Fibroblast of the conjunctiva (primary cell): ENCODE measurements at regions not wholly inside any gene's neighbourhood (a gene's known extent, or its start where the extent isn't known, plus 50 kb on each side); places are given as distances from the start of the nearest gene placed in this dataset.

Experiments used
- DNase-seq: peaks from one replicate; pipeline ENCODE4 v3.0.0-alpha.2; 2010; ENCODE audit warnings: low read depth

DNA sequence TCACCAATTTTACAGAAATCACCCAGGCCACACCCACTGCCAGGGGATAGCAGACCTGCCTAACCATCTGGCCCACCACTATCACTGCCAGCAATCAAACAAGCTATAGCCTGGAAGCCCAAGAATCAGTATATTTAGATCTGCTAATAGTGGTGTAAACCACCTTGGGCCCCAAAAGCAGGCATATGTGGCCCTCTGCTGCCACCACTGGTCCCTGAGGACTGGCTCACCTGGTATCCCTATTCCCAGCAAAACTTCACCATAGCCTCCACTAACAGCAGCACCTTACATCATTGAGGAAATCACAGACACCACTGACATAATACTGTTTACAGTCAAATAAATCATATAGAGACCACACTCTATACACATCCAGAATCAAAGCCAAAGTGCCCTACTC lies 880.4 kb upstream of the MAN1A1 start:
- DNase-seq: no peak

DNA sequence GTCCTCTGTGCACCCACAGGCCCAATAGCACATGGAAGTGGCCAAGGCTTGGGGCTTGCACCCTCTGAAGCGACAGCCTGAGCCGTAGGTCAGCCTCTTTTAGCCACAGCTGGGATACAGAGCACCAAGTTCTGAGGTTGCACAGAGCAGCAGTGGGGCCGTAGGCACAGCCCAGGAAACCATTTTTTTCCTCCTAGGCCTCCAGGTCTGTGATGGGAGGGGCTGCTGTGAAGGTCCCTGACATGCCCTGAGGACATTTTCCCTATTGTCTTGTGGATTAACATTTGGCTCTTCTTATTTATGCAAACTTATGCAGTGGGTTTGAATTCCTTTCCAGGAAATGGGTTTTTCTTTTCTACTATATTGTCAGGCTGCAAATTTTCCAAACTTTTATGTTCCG lies 878.7 kb upstream of the MAN1A1 start:
- DNase-seq: no peak

DNA sequence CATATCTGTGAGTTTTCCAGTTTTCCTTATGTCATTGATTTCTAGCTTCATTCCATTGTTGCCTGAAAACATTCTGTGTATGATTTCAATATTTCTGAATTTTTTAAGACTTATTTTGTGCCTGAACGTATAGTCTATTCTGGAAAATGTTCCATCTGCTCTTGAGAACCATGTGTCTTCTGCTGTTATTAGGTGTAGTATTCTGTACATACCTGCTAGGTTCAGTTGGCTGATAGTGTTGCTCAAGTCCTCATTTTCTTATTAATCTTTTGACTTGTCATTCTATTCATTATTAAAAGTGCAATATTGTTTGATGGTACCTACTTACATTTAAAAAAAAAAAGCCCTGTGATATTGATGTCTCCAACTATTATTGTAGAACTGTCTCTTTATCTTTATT lies 869.8 kb upstream of the MAN1A1 start:
- DNase-seq: no peak

DNA sequence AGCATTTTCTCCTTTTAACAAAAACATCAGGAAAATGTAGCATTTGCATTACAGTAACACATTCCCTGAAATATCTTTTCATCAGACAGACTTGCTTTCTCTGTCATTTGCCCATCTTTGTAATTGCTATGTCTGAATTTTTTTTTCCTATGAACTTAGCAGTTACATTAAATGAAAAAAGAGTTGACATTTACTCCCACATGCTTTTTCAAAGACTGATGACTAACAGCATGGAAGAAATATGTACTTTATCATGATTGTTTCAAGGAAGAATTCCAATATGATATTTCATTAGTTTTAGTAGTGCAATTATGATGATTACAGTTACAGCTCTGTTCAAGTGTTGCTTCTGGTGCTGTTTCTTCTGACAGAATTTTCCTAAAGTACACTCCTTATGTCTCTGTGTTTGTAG lies 864.5 kb upstream of the MAN1A1 start:
- no peak for DNase-seq

DNA sequence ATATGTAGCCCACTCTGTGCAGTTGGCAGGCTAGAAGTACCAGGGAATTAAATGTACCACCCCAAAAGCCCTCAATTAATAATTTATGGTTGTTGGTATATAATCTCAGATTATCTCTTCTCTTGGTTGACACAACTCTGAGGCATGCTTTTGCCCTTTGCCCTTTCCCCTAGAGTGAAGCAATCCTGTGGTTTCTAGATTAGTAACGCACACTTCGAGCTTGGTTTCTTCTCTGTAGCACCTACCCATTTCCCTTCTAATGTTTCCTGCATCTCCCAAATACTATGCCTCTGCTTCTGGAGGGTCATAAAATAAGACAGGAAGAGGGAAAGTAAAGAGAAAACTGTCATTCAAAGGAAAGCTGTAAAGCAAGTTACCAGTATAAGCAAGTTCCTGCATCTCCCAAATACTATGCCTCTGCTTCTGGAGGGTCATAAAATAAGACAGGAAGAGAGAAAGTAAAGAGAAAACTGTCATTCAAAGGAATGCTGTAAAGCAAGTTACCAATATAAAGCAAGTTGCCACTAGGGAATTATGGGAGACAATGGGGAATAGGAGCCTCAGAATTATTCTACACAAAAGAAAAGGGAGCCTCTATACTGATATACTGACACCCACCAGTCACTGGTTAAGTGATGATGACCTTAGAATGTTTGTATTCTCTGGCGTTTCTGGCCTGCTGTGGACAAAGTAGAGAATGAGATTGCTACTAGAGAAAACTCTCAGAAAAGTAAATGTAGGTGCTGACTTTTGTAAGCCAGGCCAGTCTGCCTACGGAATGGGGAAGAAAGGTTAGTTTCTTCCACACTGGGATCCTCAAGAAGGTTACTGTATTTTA lies 862.6 kb upstream of the MAN1A1 start:
- no peak for DNase-seq

DNA sequence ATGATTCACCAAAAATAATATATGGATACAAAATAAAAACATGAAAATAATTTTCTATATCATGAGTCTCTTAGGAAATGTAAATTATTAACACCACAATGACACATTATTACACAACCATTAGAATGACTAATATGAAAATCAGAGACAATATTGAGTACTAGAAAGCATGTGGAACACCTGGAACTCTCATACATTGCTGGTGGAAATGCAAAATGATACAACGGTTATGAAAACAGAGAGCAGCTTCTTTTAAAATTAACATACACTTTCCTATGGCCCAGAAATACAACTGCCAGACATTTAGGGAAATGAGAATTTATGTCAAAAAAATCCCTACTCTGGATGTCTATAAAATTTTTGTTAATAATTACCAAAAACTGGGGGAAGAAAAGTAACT lies 853.3 kb upstream of the MAN1A1 start:
- DNase-seq: no peak

DNA sequence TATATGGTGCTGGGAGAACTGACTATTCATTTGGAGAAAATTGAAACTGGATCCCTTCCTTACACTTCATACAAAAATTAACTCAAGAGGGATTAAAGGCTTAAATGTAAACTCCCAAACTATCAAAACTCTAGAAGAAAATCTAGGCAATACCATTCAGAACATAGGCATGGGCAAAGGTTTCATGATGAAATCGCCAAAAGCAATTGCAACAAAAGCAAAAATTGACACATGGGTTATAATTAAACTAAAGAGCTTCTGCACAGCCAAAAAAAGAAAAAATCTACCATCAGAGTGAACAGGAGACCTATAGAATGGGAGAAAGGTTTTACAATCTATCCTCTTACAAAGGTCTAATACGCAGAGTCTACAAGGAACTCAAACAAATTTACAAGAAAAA lies 851.3 kb upstream of the MAN1A1 start:
- DNase-seq: no peak

DNA sequence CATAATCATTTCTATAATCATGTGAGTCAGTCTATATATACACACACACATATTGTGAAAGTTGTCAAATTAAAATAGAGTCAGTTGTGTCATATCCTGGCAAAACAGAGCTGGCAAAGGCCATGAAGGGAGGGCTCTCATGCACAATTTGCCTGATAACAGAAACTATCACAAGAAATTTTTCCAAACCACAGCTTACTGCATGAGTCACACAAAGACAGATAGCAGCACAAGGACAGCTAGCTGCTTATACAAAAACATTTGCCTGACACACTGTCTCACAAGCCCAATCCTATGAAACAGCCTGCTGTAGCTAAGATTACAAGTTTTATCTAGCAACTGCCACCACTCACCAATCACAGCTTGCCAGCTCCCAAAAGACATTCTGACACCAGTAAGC lies 848.5 kb upstream of the MAN1A1 start:
- no peak for DNase-seq

DNA sequence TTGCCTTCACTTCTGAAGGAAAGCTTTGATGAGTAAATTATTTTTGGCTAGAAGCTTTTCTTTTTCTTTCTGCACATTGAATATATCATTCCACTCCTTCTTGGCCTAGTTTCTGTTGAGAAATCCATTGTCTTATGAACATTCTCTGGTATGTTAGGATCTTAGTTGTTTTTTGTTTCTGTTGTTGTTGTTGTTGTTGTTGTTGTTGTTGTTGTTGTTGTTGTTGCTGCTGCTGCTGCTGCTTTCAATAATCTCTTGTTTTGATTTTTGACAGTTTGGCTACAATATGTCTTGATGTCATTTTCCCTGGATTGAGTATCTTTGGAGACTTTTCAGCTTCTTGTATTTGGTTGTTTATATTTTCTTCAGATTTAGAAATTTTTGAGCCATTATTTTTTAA lies 836.5 kb upstream of the MAN1A1 start:
- DNase-seq: no peak

DNA sequence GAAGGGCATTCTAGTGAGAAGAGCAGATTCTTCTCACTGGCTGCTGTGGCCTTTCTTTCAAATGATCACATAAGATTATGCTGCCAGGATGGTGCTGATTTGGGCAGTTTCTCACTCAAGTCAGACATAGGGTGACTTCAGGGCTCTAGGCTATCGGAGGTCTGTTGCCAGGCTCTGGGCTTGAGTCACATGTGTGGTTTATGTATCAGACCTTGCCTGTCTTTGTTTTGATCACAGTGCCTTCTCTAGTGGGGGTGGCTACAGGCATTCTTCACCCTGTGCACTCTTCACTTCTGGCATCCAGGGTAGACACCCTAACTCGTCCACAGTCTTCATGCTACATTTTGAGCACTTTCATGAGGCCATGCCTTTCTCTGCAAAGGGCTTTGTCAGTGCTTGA lies 823.7 kb upstream of the MAN1A1 start:
- no peak for DNase-seq

DNA sequence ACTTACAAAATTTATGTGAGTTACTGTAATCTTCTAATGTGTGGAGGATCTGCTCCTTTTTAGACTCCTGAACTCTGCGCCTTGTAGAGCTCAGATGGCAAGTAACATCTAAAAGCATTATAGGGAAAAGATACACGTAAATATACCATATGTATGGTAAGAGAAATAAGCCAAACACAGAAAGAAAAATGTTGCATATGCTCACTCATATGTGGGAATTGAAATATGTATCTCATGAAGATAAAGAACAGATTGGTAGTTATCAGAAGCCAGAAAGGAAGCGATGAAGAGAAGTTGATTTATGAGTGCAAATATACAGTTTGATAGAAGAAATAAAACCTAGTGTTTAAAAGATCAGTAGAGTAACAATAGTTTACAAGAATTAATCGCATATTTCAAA lies 815.0 kb upstream of the MAN1A1 start:
- DNase-seq: no peak

DNA sequence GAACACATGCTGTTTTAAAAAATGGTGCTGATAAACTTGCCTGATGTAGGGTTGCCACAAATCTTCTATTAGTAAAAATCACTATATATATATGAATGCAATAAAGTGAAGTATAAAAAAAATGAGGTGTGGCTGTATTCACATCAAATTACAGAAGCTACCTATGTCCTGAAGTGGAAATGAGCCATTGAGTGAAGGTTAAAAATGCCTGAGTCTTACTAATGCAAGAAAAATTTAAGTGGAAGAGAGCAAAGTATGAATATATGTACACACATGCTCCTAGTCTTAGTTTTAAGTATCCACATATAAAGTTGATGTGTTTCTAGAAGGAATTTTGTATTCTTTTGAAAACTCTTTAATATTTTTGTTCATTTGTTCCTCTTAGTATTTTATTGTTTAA lies 808.3 kb upstream of the MAN1A1 start:
- no peak for DNase-seq

DNA sequence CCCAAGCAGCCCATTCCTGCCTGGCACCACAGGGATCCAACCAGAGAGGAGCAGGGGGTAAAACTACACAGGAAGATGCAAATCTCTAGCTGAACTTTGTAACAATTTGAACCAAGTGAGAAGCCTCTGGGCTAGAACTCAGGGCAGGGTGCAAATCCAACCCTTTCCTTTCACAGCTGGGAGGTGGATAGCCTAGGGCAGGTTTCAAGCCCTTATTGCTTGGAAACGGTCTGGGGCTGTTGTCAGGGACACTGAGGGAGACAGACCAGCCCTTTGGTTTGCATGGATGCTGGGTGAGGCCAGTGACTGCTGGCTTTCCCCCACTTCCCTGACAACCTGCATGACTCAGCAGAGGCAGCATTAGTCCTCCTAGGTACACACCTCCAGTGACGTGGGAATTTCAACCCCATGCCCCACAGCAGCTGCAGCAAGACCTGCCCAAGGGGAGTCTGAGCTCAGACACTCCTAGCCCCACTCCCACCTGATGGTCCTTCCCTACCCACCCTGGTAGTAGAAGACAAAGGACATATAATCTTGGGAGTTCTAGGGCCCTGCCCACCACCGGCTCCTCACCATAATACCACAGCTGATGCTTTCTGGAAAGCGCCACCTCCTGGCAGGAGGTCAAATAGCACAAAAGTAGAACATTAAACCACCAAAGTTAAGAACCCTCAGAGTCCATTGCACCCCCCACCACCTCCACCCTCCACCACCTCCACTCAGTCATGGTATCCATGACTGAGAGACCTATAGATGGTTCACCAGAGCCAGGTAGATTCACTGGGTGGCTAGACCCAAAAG lies 797.7 kb upstream of the MAN1A1 start:
- no peak for DNase-seq

DNA sequence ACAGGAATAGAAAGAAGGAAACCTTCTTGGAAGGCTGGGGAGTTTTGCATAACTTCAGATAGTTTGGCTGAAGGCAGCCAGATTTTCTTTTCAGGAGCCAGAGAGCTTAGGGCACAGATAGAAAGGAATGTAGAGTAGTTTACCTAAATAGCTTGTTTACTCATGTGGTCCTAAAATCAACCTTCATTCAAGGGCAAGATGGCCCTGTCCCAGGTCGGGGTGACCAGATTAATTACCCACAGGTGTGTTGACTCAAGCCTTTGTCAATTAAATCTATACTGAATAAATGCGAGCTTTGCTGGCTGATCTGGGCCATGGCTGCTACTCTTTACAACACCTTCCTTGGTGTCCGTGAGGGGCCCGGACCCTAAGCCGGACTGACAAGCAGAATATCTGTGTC lies 792.0 kb upstream of the MAN1A1 start:
- no peak for DNase-seq

DNA sequence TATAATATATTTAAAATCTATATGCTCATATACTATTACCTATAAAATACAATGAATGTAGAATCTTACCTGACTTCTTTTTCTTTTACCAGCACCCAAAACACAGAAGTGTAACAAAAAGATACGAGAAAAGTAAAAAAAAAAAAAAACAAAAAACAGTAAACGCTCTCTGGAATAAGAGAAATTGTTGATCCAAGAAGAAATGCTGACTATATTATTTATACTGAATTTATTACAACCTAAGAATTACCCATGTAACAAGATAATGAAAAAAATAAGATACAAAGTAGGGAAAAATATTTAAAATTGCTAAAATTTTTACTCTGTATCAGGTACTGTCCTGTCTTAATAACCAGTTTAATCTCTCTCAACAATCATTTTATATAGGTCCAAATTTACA lies 787.9 kb upstream of the MAN1A1 start:
- no peak for DNase-seq

DNA sequence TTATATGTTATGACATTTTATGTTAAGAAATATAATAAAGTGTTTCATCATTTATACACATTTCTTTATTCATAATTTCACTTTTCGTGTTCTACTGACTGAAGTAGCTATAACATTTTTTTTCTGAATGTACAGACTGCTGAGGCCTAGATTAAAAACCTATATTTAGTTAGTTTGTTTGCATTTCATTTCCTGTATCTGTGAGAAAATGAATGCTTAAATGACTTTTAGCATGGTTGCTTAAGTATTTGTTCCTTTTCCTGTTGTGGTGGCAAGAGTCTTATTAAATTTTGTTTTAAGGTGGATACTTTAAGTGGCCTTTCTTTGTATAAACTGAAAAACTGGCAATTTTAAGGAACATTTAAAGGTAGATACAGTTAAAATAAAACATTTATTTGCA lies 779.7 kb upstream of the MAN1A1 start:
- no peak for DNase-seq

DNA sequence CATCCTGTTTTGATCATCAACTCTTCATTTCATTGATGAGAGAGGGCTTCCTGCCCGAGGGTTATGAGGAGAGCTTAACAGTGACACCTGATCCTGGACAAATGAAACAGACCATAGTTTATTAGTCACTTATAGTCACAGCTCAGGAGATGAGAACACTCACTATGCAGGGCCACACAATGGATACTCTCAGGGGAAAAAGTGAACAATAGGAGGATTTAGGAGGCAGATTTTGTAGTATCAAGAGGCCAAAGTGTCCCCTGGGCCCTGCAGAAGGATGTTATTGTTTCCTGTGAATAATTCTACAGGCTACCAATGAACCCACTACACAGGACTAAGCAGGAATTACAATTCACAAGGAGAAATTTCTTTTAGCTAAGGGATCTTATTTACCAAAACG lies 772.8 kb upstream of the MAN1A1 start:
- DNase-seq: no peak

DNA sequence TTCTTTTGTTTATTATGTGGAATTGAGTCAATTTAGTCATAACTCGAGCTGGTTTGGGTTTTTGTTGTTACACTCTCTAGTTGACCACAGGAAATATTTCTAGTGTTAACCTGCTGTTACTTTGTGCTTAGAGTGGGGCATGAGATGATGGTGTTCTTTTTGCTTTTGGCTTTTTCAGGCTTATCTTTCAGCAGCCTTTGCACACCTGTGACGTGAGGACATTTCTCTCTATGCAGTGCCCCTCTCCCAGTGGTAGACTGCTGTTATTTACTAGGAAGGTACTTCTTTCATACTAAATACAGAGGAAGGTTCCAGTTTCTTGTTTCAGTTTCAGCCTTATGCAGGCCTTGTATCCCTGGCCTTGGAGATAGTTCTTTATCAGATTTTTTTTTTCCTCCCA lies 766.8 kb upstream of the MAN1A1 start:
- no peak for DNase-seq

DNA sequence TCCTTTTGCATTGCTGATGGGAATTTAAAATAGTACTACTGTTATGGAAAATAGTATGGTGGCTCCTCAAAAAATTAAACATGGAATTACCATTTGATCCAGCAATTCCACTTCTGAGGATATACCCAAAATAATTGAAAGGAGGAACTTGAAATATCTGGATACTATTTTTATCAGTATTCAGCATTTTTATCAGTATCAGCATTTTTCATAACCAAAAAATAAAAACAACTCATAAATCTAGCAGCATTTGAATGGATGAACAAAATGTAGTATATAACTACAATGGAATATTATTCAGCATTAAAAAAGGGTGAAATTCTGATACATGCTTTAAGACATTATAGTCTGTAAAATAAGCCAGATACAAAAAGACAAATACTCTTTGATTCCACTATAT lies 763.4 kb upstream of the MAN1A1 start:
- no peak for DNase-seq

DNA sequence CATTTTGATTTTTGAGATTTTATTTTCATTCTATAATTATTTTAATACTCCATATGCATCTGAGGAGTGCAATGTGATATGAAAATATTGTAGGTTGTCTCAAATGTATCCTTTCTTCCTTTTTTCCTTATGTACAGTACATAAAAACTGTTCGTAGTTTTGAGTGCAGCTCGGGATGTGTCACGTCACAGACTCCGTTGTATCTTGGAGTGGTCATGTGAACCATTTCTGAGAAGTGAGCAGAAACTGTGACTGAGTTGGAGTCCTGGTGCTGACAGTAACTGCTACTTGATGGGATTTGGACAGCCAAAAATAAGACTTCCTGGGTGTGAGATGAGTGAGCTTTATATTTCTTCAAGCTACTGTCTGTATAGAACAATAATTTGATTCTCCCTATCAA lies 761.4 kb upstream of the MAN1A1 start:
- no peak for DNase-seq

DNA sequence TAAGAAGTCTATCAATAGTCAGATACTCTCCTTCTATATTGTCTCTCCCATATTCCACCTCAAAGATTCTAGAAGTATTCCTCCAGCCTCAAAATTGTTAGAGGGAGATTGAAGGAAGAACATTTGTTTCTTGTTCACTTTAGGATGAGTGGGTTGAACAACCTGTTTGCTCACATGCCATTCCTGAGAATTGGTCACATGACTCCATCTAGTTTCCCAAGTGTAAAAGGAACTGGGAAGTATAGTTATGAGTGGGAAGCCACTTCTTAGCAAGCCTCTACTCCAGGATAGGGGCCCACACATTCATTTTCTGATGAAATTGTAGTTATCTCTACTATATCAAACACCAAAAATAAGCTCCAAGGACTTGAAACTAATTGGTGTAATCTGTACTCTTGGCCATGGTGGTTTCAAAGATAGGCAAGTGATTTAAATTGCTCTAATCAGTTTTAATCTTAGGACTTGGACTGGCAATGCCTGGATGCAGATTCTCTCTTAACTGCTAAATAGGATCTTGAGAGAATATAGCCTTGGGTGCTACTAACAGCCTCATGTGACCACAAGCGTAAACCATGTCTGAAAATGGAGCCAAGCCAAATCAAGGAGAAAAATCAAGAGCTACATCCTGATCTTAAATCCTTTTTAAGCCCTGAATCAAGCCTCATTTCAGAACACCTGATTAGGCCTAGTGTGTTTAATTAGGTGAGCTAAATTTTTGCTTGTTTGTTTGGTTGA lies 758.7 kb upstream of the MAN1A1 start:
- DNase-seq: no peak

DNA sequence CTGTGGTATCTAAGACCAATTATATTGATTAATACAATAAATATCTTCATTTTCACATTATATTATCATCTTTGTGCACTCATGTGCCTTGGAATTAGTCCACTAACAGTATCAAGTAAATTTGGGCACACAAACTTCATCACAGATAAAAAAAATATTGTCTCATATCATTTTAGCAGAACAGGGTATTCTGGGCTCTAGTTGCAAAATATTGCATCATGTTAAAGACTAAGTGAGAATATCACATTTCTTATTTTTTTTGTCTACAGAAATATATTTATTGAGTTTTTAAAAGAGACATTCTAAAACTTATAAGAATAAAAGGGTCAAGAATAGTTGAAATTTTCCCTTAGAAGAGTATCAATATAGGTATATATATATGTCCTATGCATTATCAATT lies 754.1 kb upstream of the MAN1A1 start:
- DNase-seq: no peak

DNA sequence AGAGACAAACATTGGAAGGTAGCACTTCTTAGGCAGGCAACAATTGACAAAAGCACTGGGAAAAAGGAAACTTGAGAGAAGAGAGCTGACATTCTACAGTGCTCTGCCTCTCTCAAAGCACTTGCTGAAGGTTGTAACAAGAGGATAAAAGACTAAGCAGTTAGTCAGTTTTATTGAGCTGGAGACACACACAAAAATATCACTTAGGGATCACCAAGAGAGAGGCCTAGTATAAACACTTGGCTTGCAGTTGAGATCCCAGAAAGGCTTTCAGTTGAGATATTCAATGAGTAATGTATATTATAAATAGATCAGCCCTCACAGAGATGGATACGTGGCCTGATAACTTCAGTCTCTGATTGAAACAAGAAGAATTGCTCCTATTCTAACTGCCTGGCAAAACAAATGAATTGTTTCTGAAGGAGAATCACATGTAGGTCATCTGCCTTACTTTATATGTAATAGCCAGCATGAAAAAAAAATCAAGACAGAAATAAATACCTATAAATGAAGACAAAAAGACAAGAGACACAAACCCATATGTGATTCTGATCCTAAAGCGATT lies 747.2 kb upstream of the MAN1A1 start:
- DNase-seq: no peak
